Middle frontal gyrus (tissue), 1 donor: ENCODE measurements at regions not wholly inside any gene's neighbourhood (a gene's known extent, or its start where the extent isn't known, plus 50 kb on each side); places are given as distances from the start of the nearest gene placed in this dataset.

Experiments used
- DNase-seq: peaks from one replicate; pipeline ENCODE4 v3.0.0-alpha.2; 2015; ENCODE audit warnings: low spot score; ENCODE audit errors: extremely low spot score

- DNase-seq = peak; percentile 83
These were observed 59.1 kb downstream of the BOD1 start for GRCh38 chr5:173557123-173557903.

GRCh38 chr5:173556142-173557028, 60.1 kb downstream of the BOD1 start:
- no peak for DNase-seq

- DNase-seq = no peak
These were observed 61.3 kb downstream of the BOD1 start for GRCh38 chr5:173554989-173555705.

- no peak for DNase-seq
These were observed 62.2 kb downstream of the BOD1 start for GRCh38 chr5:173554038-173554955.

GRCh38 chr5:173550641-173551040, 65.8 kb downstream of the BOD1 start:
- no peak for DNase-seq

- DNase-seq = no peak
These were observed 66.8 kb downstream of the BOD1 start for GRCh38 chr5:173549644-173550043.

GRCh38 chr5:173547579-173547978, 68.9 kb downstream of the BOD1 start:
- no peak for DNase-seq

GRCh38 chr5:173542964-173543363, 73.5 kb downstream of the BOD1 start:
- DNase-seq = no peak

GRCh38 chr5:173542159-173542558, 74.3 kb downstream of the BOD1 start:
- DNase-seq = no peak

- DNase-seq = no peak
These were observed 77.8 kb downstream of the BOD1 start for GRCh38 chr5:173538654-173539053.

GRCh38 chr5:173538018-173538417, 78.4 kb downstream of the BOD1 start:
- DNase-seq = no peak

- DNase-seq = no peak
These were observed 79.2 kb downstream of the BOD1 start for GRCh38 chr5:173537228-173537627.

GRCh38 chr5:173535976-173536639, 80.3 kb downstream of the BOD1 start:
- DNase-seq = no peak

- DNase-seq = no peak
These were observed 81.1 kb downstream of the BOD1 start for GRCh38 chr5:173535166-173535975.

- no peak for DNase-seq
These were observed 81.8 kb downstream of the BOD1 start for GRCh38 chr5:173534664-173535063.

GRCh38 chr5:173534031-173534430, 82.4 kb downstream of the BOD1 start:
- no peak for DNase-seq

- no peak for DNase-seq
These were observed 83.7 kb downstream of the BOD1 start for GRCh38 chr5:173532689-173533250.

GRCh38 chr5:173531863-173532262, 84.6 kb downstream of the BOD1 start:
- DNase-seq = no peak

GRCh38 chr5:173530547-173530946, 85.9 kb downstream of the BOD1 start:
- no peak for DNase-seq
